SKM-1 treated with dmso at 0.1 percent for 144 hours (cell line): ENCODE measurements at regions not wholly inside any gene's neighbourhood (a gene's known extent, or its start where the extent isn't known, plus 50 kb on each side); places are given as distances from the start of the nearest gene placed in this dataset.

Experiments used
- DNase-seq: peaks from one replicate; lab custom pipeline; 2025; ENCODE audit not compliant: unreplicated experiment; lab: John Stamatoyannopoulos, UW

DNA sequence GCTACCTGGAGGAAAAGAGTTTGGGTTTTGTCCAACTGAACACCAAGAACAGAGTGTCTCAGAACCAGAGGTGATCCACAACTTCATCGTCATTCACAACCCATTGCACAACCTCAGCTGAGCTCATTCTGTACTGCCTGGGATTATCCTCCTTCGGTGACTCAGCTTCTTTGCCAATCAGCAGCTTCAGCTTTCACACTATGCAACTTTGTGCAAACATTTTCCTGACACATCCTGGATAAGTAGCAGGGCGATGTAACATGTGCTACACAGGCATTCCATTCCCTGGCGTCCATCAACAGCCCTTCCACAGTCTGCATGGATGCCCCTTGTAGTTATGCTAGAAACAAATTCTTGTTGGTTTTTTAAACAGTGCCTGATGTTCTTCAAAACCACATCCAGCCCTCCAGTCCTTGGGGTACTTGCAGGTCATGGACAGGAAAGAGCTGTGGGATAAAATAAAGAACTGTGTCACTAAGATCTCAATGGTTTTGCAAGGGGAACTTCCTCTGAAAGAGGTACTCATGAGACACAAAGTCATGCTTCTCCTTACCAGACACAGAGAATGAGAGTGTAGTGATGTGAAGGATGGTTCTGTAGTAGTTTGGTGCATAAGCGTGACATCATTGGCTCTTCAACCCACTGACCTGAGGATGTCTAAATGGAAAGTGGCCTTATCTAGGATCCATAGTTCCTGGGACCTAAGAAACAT lies 478.5 kb downstream of the KIF20B start:
- DNase-seq, result peak; percentile 90

DNA sequence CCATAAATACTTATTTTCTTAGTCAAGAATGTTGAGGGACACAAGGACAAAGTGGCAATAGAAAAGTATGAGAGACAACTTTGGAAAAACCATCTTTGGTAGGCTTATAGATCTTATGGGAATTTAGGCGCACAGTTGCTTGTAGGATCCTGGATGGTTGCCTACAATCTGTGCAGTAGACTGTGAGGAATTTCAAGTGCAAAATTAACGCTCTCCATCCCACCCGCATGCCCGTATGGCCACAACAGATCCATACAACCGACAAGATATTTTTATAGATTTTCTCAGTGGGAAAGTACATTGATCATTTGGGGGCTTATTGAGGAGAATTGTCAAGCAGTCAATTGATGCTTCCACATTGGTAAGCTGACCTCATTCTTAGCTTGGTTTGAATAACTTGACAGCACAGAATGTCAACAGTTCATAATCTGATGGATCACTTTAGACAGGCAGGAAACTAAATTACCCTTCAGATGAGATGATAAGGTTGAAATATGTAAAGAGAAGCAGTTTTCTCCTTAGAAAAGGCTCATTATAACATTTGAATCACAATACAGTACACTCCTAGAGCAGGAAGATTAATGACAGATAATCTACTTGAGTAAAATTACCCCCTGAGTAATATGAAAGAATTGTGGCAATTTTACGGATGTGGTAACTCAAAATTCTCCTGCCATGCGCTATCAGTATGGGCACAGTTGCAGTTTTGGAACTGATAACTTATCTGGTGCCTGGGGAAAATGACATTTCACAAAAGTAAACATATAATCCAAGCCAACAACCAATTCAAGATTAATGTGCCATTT lies 479.7 kb downstream of the KIF20B start:
- no peak for DNase-seq

DNA sequence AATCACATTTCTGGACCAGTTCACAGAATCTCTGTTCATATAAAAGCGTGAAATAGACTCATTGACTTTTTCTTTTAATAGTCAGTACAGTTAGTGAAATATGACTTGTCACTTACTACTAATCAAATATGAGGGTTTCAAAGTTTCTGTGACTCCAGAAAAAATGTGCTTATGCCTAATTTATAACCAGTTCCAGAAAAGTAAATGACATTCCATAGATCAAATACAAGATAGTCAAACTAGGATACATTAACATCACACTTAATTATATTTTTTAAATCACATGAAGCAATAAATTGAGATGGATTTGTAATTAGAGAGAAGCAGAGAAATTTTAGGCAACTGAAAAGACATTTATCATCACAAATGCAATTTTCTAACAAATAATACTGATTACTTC lies 491.4 kb downstream of the KIF20B start:
- no peak for DNase-seq

DNA sequence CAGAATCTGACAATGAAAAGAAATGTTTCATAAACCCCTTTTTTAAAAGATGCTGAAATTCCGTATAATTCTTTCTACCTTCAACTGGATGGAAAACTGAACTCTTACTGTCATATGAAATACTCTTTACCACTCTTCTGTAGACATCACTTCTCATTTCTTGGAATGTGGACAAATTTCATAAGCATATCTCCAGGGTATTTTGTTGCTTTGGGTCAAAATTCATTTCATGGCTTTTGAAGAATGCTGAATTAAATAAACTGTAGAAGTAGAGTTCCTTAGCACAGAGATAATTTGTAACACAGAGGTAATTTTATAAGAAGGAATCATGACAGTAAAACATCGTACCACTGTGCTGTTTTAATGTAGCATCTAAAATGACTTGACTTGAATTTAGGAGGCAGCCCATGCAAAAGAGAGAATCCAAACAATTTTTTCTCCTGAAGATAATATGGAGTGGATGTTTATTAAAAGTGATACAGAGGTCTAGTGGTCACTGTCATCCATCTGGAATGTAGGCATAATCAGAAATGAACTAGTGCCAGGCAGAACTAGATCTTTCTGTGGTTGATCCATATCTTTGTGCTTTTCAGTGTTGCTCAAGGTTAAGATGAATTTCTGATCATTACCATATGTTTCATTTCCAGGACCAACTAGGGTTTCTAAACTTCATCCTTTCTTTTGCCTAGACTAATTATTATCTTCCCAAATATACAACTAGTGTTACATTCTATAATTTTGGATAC lies 492.0 kb downstream of the KIF20B start:
- DNase-seq, result no peak

DNA sequence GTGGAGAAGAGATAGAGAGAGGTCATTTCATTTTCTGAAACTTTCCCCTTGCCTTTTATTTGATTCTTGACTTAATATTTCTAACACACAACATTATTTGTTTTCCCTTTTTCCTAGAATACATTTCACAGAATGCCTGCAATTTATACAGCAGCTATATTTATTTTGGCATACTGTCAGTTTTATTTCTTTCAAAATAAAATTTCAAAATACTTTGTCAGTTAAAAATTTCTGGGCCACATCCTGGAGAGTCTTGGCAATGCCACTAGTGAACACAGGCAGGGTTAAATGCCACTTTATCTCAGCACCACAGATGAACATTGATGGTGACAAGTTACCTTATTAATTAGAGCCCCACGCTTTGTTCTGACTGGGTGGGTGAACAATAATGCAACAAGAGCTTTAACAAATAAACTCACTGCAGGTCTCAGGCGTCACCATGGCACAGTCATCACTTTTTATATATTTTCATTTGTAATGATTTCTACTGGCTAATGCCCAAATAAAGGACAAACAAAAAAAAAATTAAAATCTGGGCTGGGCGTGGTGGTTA lies 494.0 kb downstream of the KIF20B start:
- no peak for DNase-seq

DNA sequence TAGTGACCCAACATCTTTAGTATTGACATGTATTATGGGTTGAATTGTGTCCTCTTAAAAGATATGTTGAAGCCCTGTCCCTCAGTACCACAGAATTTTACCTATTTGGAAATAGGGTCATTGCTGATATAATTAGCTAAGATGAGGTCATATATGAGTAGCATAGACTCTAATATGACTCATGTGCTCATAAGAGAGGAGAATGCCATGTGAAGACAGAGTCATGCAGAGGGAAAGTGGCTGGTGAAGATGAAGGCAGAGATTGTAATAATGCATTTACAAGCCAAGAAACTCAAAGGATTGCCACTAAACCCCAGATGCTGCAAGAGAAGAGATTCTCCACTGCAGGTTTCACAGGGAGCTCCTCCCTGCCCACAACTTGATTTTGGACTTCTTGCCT lies 496.4 kb downstream of the KIF20B start:
- no peak for DNase-seq

DNA sequence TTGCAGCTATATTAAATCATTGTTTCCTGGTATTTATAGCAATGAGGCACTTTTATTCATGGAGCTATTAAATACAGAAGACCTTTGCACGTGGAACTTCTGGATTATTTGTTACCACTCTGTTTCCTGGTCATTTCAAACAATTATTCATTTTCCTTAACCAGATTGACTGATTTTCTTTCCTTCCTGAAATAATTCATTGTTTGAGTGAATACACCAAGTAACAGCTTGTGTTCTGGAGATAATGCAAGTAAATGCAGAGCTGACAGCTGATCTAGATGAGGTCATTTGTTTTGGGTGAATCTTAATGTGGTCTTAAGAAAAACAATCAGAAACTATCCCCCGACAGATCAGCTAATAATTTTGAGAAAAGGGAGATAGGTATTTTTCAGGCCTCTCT lies 497.7 kb downstream of the KIF20B start:
- no peak for DNase-seq

DNA sequence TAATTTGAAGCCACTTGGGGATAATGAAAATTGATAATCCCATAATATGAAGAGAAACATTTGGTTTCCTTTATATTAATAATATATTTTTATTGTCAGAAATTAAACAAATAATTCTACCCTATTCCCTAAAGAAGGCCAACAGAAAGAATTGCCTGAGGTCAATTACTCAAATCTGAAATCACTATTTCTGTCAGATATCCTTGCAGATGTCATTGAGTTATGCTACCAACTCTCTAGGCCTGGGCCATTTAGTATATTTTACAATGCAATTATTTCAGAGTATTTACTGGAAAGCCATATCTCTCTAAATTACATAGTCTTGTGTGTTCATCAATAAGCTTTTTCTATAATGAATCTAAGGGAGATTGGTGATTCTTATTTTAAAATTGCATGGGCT lies 498.1 kb downstream of the KIF20B start:
- DNase-seq, result no peak

DNA sequence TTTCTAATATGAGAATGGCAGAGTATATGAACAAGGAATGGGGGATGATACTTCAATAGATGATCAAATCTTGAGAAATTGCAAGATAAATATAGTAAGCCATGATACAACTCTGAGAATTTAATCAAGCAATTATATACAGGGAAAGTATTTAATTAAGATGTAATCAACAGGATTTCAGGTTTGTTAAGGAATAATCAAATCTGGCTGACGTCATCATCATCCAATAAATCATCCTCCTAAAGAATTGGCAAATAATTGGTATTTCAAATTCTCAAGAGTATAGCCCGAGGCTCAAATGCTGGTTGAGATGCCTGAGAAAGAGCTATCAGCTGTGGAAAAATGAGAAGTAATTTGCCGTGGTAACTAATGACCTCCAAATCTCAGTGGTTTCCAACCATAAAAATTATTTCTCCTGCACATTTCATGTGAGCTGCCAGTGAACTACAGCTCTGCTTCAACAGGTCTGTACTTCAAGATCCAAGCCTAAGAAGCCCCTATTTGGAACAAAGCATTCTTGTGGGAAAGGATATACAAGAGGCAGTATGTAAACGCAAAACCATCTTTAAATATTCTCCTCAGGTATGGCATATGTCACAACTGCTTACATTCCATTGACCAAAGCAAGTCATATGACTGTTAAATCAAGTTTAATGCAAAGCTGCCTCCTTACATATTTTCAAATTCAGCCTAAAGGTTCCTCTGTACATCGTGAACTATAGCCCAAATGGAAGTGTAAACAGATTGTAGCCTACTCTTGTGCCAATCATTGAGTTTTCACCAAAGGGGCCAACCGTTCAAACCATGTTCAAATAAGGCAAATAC lies 503.0 kb downstream of the KIF20B start:
- no peak for DNase-seq

DNA sequence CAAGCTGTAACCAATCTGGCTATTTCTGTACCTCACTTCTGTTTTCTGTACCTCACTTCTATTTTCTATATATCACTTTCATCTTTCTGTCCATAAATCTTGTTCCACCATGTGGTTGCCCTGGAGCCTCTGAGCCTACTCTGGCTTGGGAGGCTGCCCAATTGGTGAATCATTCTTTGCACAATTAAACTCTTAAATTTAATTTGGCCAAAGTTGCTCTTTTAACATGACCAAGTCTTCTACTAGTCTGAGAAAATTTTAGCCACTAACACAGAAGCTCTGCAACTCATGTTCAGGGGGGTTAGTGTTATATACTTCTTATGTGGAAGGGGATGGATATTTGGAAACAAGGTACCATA lies 503.5 kb downstream of the KIF20B start:
- DNase-seq, result no peak

DNA sequence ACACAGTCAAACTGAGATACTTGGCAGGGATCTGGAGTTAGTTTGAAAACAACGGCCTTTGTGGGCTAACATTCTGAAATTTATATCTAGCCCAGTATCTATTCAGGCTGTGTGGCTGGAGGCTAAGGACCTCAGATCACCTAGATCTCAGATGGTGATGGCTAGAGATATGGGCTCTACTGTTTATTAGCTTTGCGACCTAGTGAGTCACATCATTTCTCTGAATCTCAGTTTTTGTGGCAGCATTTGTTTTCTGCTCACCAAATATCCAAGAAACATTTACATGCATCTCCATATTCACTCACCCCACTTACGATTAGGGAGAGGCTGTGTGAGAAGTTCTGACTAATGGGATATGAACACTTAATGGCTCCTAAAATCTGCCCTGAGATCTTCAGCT lies 503.9 kb downstream of the KIF20B start:
- no peak for DNase-seq

DNA sequence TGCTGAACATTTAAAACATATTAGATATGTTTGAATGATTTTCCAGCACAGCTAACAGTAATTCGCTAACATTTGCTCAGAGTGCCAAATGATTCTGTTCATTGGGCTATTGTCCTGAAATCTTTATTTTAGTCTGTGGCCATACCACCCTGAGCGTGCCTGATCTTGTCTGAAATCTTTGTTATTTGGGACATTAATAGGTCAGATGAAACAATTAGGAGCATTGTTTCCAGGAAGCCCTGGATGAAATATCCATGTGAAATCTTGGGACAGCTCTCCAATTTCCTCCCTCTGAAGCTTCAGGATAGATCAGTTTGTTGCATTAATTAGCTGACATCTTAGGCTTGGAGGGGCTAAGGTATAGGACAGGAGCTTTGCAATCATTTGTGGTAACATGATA lies 512.0 kb downstream of the KIF20B start:
- DNase-seq, result no peak

DNA sequence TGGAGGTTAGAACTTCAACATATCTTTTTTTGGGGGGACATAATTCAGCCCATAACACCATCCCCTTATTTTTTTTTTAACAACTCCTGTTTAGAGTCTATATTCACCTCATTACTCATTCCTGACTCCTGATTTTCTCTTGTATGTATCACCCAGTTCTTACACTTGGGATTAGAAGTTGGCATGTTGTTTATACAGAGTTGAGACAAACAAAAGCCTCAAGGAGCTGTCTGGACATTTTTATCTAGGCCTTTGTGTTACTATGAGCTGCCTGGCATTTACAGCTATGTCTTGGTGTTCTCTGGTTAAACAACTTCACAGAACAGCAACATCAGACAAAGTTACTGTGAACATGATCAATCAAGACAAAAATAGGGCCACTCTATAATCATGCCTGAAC lies 517.5 kb downstream of the KIF20B start:
- DNase-seq, result no peak

DNA sequence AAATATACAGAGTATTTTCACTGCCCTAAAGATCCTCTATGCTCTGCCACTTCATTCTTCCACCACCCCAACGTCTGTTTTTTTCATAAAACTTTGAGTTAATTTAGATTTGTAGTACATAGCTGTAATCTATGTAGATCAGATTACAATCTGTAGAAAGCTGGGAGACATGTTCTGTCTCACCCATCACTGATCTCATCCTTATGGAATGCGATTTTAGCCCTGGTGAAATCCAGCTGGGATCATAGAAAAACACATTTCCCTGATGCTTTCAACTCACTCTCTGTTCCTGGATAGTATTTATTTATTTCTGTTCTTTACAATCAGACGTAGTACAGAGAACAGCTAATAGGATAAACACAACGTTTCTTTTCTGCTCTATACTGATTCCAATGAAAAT lies 521.0 kb downstream of the KIF20B start:
- DNase-seq, result no peak

DNA sequence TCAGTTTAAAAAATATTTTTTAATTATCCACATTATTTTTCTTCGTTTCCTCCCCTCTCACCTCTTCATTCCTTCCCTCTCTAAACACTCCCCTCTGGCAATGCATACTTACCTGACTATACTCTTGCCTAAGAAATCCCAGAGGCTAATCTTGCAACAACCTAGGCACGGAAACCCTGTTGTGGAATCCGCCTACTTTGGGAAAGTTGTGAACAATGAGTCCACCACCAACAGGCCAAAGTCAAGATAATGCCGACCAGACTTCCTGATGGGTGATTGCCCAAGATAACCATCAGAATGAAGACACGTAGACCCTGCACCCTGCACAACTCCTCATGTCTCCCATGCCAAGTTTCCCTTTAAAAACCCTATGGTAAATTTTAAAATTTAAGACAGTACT lies 521.5 kb downstream of the KIF20B start:
- DNase-seq, result no peak

DNA sequence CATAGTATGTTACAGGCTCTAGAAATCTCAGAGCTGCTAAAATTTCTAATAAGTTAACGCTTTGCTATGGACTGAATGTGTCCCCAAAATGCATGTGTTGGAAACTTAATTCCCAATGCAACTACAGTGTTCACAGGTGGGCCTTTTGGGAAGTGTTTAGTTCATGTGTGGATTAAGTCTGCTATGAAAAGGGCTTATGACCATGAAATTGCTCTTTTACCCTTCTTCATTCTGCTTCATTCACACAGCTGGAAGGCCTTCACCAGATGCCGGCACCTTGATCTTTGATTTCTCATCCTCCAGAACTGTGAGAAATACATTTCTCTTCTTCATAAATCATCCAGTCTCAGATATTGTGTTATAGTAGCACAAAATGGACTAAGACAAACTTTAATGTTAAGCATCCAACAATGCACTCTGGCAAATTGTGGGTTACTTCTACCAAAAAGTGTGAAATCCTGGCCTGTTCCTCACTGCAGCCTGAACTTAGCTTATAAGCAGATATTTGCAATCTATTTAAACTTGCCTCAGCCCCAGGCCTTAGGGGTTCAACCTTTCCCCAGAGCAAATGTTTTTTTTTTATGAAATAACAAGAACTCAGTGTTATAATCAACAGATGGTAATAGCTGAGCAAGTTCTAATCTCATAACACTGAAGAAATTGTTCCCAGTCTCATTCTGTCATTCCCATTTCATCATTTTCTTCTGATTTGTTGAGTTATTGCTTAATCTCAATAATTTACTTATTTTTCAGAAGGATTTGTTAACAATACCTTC lies 523.6 kb downstream of the KIF20B start:
- no peak for DNase-seq

DNA sequence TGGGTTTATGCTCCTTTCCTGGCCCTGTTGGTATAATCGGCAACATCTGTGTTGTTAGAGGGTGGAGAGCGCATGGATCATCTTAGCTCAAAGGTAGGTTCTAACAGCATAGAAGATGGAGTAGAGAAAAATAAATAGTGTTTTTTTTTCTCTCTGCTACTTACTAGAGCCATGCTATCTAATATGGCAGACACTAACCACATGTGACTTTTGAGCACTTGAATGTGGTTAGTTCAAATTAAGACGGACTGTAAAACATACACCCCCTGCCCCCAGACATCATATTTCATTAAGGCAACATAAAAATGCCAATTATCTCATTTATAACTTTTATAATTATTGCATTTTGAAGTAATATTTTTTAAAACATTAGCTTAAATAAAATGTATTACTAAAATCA lies 525.1 kb downstream of the KIF20B start:
- no peak for DNase-seq

DNA sequence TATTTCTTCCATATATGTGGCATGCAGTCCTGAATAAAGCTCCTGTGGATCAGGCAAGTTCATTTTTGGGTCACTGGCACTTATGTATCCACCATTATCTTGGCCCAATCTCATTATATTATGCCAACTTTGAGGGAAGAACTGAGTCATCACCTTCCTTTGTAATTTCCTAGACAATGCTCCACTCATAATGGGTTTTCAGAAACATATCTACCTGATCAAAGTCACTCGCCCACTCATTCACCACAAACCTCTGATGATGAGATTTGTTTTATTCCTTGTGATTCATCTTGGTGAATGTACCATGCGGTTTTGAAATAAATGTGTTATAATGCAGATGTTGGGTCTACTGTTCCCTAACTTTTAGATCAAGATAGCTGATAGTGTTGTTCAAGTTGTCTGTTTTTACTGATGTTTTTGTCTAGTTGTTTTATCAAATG lies 525.8 kb downstream of the KIF20B start:
- no peak for DNase-seq

DNA sequence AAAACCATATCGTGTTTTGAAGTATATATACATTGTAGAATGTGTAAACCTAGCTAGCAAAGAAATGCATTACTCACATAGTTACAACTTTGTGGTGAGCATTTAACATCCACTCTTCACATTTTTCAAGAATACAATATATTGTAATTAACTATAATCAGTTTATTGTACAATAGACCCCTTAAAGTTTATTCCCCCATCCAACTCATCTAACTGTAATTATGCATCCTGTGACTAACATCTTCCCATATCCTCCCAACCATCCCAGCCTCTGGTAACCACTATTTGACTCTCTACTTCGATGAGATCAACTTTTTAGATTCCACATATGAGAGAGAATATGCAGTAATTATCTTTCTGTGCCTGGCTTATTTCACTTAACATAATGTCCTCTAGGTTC lies 526.4 kb downstream of the KIF20B start:
- DNase-seq, result no peak

DNA sequence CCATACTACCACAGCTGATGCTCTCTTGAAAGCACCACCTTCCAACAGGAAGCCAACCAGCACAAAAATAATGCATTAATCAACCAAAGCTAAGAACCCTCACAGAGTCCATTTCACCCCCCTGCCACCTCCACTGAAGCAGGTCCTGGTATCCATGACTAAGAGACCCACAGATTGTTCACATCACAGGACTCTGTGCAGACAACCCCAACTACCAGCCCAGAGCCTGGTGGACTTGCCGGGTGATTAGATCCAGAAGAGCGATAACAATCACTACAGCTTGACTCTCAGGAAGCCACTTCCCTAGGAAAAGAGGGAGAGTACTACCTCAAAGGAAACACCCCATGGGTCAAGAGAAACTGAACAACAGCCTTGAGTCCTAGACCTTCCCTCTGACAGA lies 528.1 kb downstream of the KIF20B start:
- DNase-seq, result no peak
